Fibroblast of gingiva (primary cell): ENCODE measurements at regions not wholly inside any gene's neighbourhood (a gene's known extent, or its start where the extent isn't known, plus 50 kb on each side); places are given as distances from the start of the nearest gene placed in this dataset.
A peak's percentile ranks its signal among the peaks of the same experiment; 100 is the strongest.

Experiments used
- DNase-seq: peaks from one replicate; pipeline ENCODE4 v3.0.0-alpha.2; 2011; ENCODE audit warnings: low read depth

DNA sequence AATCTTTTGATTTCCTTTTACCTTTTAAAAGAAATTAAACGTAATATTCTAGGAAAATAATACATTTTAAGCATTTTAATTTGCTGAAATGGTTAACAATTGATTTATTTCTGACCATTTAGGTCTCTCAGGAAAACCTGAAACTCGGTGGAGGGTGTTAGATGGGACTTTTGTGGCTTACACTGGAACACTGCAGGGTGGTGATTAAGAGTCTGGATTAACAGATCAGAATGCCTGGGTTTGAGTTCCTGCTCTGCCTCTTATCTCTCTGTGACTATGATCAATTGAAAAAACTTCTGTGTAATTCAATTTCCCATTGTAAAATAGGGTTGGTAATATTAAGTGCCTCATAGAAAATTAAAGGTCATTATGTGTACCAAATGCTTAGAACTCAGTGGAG, 168.7 kb downstream of the UBE2E3 start:
- no peak for DNase-seq

DNA sequence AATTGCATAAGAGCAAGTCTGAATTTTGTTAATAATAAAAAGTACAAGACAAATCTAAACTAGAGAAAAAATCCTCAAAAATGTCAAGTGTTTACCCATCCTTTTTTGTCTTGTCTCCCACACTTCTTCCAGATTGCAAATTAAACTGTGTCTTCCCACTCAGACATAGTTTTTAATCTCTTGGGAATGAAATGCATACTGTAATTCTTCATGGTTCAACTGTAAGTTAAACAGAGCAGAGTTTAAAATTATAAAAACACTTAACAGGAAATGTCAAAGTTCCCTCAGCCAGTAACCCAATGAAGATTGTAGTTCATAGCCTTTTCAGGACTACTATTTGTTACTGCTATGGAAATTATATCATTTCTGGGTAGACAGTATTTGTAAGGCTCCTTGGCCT, 171.8 kb downstream of the UBE2E3 start:
- DNase-seq: peak; percentile 51

DNA sequence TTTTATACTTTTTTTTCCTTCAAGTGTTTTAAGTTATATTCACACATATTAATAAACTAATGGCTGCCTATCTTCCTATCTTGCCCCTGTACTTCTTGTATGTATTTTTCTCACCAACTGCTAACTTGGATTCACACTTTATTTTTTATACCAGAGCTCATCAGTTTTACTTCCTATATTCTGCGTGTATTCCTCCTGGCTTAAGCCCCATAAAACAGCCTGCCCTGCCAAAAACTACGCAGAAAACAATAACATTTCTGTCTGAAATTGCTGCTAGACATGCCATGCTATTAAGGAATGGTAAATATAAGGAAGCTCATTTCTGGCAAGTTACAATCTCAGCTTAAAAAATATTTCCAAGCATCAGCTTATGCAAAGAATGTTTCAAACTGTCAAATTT, 172.3 kb downstream of the UBE2E3 start:
- DNase-seq: no peak

DNA sequence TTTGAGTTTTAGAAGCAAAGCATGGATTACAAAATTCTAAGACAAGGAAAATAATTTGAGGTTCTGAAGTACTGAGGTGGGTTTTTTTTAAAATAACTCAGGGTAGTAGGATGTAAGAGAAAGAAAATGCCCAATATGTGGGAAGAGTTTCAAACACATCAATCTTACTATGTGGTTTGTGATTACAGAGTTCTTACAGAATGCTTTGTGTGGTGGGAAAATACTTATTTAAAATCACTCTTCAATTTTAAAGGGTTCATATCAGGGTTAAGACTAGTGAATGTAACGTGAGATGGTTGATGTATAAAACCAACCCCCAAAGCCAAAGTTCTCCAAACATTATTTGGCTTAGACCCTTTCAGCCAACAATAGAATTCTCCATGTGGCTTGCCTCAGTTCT, 173.5 kb downstream of the UBE2E3 start:
- no peak for DNase-seq

DNA sequence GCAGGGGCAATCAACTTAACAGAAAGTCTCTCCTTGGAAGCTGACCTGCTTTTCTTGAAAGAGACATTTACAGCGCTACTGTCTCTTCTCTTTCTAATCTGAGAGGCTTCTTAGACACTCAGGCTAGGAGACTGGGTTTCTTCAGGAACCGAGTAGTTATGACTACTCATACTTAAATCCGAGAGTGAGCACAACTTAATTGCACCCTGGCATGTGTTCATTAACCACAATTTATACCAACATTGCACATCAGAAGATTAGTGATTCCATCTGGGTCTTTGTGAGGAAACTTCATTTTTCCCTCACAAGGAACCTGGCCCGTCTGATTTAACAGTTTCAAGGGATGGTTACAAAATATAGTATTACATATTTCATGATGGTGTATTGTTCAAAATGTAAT, 176.9 kb downstream of the UBE2E3 start:
- DNase-seq: peak; percentile 80

DNA sequence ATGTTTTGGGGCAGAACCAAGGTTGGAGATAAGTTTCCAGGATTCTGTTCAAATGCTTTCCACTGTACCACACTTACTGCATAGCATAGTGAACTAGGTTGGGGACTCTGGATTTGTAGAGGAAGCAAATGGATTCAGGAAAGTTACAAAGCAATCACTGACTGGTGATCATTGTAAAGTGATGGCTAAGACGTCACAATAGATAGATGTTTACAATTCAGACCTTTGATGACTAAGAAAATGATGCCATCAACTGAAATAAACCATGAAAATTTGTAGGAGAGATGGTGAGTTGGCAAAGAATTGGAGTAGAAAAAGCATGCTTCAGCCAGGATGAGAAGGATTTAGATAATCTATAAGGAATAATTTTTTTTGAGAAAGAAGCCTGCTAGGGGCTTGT, 178.0 kb downstream of the UBE2E3 start:
- DNase-seq: no peak

DNA sequence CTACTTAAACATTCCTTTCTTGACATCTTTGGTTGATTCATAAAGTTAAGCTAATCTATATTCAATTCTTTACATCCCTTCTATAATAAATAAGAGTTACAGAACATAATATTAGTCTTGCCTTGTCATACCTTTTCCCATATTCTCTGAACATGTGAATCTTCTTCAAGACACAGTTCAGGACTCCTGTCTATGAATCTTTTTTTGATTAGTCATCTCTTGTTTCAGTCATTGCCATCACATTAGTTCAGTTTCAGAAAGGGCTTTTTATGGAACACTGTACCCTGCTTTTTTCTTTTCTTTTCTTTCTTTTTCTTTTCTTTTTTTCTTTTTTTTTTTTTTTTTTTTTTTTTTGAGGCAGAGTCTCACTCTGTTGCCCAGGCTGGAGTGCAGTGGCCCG, 181.2 kb downstream of the UBE2E3 start:
- DNase-seq: no peak

DNA sequence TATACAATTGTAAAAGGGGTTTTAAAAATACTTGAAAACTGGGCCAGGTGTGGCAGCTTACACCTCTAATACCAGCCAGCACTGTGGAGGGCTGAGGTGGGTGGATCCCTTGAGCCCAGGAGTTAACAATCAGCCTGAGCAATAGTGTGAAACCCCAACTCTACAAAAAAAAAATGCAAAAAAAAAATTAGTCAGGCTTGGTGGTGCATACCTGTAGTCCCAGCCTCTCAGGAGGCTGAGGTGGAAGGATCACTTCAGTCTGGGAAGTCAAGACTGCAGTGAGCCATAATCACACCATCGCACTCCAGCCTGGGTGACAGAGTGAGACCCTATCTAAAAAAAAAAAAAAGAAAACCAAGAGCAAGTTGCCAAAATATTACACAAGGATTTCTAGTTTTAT, 182.7 kb downstream of the UBE2E3 start:
- no peak for DNase-seq

DNA sequence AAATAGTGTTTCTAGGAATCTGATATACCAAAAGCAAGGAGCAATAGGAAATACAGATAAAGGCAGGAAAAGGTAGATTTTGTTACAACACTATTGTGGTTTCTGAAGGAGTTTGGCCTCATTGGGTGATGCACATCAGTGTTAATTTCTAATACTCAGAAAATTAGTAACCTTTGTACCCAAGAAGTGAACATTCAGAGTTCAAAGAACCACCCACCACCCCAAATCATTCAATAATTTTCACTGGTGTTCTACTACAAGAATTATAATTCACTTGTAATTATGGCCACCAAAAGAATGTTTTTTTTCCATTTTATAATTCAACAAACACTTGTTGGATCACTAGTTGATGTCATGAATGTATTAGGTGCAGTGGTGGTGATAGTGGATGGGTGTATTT, 183.3 kb downstream of the UBE2E3 start:
- no peak for DNase-seq

DNA sequence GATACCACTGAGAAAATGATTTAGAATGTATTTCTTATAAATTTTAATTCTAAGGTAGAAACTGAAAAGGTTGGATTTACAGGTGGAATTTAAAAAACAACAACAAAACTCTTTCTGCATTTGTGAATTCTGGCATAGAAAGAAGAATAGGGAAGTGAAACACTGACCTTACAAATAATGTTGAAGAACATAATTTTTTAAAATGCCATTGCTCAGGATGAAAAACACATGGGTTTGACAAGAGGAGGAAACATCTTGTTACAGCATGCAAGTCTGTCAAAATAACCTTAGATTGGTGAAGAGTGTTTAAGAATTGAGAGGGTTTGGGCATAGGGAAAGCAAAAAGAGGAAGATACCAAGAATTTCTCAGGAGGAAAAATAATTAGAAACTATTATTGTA, 184.3 kb downstream of the UBE2E3 start:
- DNase-seq: no peak

DNA sequence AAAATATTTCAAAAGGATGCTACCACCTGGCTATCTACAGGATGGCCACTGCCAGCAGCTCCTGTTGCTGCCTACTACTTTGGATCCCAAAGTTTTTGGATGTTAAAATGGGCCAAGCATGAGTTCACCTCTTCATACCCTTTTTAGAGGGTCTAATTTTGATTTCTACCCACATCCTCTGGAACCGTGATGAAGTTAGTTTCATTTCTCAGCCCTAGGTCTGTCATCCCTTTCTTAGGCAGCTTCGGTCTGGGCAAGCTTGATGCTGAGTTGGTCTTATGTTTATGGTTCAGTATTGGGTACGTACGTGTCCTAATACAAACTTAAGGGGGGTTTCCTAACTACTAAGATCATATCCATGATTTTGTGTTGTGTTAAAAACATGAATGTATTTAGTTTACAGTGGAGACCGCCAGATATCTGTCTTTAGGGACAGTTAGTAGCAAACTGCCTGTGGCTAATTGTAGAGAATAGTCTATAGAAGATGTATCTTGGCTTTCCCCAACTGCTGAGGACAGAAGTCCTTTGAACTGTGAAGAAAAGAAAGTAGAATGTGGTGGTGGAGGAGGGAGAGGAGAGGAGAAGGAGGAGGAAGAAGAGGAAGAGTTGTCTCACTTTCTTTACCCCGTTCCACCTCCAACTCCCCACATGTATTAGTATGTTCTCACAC, 184.9 kb downstream of the UBE2E3 start:
- no peak for DNase-seq

DNA sequence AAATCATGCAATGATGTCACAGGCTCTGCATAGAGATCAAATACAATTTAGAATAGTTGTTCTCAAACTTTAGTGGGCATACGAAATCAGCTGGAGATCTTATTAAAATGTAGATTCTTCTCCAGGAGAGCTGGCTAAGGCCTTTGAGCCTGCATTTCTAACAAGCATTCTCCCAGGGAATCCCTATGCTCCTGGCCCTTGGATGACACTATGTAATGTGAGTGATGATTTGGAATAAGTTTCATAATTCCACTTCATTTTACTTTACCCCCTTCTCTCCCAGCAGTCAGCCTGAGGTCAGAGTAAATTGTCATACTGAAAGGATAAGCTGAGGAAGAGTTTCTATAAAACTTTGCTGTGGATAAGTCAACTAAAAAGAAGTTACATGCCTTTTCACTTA, 189.1 kb downstream of the UBE2E3 start:
- DNase-seq: no peak

DNA sequence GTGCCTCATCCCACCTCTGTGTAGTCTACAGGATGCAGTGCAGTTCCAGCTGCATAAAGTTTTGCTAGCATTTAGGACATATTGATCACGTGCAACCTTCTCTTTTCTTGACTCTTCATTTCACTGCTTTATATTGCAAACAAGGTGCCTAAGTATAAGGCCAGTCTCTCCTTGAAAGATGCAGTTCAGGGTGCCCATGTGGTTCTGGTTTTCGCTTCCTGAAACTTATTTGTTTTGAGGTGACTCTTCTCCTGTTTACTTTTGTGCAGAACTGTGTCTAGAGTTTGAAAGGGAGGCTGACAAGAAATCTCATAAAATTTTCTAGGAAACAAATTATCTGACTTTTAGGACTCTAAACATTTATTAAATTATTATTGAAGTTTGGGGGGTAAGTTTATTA, 189.9 kb downstream of the UBE2E3 start:
- no peak for DNase-seq

DNA sequence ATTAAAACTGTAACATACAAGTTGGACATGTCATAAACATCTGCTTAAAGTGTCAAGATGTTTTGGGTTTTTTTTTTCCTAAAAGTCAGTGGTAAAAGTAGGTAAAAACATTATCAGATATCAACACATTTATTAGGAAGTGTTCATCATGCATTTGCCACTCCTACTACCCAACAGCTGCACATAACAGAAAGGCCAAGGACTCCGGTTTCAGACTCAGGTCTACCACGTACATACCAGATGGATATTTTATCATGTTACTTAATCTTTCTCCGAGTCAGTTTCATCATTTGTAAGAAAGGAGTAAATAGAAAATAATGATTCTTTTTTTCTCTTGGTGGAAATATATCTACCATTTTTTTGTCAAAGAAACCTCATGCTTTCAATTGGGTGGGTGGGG, 192.3 kb downstream of the UBE2E3 start:
- no peak for DNase-seq

DNA sequence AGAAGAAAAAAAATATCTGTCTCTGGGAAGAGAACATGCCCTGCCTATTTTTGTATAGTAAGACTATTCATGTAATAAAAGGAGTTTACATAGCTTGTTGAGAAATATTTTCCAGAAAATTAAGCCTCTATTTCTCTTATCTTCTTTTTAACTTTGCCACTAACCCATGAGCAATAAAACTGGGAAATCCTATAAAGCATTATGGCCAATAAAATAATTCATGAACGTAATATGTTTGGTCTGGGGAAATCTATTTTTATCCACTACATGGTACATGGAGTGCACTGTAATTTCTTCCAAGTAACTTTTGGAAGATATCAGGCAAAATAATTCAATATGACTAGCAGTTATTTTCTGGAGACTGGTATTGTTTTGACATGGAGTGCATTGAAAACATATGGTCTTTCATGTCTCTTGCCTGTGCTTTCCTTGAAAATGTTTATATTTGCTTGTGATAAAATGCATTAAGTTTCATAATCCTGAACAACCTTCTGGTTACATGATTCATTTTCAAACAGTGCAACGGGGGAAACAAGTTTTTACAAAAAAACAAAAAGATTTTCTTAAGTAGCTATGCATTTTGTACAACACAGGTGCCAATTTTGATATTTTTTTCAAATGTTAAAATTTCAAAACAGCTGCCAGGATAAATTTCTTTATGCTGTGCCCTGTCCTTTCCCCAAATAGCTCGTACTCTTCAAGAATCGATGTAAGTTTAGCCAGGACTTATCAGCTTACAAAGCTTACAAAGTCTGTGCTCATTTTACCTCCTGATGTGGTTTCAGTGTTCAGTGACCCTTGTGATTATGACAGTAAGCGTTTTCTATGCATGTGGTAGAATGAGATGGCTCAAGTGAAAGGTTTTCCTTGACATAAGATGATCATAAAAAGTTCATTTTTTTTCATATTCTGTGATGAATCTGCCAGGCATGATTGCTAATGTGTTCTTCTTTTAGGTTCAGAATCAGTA, 194.5 kb downstream of the UBE2E3 start:
- peak; percentile 70 for DNase-seq

DNA sequence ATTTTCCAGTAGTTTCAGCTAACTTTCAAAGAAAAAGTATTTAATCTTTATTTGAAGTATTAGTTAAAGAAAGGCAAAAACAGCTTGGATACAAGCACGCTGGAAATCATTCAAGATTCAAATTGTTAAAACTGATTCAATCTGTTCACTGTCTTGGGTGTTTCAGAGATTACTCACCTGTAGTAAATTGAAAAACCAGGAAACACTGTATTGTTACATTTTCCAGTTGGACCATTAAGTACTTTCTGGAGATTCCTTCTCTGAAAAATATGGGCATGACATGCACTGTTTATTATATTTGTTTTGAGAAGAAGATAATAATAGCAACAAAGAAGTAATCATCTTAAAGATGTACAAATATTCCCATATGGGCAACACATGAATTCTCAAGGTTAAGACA, 196.1 kb downstream of the UBE2E3 start:
- no peak for DNase-seq

DNA sequence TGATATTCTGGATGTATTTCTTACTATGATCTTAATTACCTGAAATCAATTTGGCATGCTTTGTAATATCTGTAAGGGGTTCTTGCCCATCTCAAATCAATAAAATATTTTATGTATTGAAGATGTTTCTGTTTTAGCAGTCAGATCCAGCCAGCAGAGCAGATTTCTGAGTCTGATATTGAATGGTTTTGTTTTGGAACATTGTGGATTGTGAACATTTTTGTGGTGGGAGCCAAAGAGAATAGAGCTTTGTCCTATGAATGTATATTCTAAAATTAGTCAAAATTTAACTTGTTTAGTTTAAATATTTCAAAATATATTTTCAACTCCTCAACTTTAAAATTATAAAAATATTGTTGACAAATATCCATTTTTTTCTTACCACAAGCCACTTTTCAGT, 197.0 kb downstream of the UBE2E3 start:
- no peak for DNase-seq

DNA sequence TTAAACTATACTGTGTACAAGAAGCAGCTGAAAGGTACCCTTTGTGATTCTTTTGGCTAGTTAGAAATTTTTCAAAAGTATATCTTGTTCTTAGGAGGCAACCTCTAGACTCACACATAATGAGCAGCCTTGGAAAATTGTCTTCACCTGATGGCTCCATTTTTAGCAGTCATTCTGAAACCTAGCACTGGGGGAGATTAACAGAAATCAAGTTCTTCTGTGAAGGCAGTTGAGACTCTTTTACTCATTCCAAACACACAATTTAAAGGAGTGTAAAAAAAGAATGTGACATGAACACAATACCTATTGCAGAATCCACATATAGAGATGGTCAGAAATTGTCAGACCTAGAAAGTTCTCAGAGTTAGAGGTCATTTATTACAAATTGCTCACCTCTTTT, 197.7 kb downstream of the UBE2E3 start:
- no peak for DNase-seq

DNA sequence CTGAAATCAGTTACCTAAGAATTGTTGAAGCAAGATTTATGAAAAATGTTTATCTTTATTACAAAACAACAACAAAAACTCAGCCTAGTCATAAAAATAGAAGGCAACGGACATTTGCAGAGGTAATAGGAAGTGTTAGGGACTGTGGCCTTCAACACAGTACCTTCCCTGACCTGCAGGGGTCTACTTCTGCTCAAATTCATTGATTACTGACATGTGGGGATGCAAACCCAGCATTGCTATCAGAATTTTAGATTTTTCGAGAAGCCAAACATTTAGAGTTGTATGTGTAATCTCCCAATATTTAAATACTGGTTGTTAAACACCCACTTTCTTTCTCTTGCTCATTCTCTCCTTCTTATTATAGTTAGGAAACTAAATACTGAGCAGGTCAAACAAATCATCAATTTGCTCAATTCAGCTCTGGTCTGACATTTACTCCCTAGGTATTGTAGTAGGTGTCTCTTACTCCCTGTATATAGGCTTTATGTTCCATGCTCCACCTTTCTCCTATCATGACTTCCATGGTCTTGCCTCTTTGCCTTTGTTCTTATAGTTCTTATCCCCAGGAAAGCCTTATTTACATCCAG, 198.5 kb downstream of the UBE2E3 start:
- DNase-seq: no peak

DNA sequence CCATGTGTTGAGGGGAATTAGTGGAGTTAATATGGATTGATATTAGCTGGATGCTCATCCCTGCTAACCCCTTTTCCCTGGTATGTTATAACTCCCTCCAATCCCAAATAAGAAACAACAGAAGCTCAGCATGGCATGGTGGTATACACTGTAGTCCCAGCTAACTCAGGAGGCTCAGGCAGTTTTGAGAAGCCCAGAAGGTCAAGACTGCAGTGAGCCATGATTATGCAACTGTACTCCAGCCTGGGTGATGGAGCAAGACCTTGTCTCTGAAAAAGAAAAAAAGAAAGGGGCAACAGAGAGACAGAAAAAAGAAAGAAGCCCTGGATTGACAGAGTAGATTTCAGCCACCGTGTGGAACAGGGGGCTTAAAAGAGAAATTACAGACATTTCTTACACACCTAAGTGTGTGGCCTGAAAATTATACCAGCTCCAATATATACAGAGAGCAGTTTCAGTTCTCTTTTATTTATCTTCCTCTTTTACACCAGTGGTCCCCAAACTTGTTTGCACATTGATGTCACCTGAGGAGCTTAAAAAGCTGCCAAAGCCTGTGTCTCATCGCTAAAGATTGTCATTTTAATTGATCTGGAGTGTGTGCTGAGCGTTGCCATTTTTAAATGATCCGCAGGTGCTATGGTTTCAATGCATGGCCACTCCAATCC, 203.6 kb downstream of the UBE2E3 start:
- DNase-seq: peak; percentile 26

DNA sequence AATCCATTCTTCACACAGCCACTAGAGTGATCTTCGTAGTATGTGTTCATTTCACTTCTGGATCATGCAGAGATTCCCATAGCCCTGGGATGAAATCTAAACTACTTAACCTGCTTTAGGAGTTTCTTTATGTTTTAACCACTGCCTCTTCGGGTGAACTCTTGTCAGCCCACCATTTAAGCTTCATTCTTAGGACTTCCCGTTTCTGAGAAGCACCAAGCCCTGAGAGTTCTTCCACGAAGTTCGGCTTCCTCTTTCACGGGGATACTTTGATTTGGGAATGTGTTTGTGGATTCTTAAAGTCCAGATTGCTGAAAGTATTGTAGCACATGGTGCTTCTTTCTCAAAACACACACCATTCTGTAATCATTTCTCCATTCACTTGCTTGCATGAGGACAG, 205.0 kb downstream of the UBE2E3 start:
- DNase-seq: no peak

DNA sequence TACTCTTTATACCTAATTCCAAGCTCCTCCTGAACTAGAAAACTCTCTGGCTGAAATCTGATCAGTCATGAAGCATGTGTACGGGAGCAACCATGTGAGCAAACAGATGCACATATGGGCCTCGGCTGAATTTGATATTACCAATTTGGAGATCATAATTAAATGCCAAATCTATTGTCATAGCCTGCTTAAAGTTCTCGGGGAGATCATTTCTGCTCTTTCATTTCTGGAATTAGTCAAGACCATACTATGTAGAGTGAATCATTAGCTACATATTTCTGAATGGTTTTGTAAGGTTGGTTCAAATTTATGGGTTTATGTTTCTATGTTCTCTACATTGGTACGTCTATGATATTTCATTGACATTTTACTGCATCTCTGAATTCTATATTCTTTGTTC, 205.5 kb downstream of the UBE2E3 start:
- DNase-seq: peak; percentile 12

DNA sequence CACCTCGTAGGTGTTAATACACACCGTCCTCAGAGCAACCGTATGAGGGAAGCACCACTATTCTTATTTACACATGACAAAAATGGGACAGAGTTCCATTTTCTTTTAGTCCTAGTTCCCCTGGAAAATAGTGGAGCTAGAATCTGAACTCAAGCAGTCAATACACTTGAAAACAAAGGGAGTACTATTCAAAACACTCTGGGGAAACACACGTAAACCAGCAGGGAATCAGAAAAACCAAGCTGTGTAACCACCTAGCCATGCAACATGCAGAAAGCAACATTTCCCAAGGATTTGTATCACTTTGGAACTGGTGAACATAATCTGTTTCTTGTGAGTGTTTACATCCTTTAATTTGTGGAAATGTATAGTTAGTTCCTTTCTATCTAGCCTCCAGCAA, 208.2 kb downstream of the UBE2E3 start:
- DNase-seq: no peak
